ENCODE measurements at regions not wholly inside any gene's neighbourhood (a gene's known extent, or its start where the extent isn't known, plus 50 kb on each side); places are given as distances from the start of the nearest gene placed in this dataset.

DNA sequence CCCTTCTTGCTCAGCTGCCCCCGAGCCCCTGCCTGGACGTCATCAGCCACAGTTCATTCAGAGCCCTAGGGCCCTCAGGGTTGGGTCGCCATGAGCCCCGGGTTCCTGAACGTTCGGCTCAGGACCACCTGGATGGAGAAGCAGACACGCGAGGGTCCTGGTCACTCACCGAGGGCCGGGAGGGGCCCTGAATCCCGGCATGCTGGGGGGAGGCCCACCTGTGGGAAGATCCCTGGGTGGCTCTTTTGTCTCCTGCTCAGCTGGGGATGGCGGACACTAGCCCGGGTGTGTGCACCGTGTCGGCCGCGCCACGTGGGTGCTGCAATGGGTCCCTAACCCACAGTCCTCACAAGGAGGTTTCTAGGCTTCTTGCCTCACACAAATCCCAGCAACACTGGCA, 78.1 kb upstream of the TTC34 start:
- TF ChIP-seq, protein P1, sequence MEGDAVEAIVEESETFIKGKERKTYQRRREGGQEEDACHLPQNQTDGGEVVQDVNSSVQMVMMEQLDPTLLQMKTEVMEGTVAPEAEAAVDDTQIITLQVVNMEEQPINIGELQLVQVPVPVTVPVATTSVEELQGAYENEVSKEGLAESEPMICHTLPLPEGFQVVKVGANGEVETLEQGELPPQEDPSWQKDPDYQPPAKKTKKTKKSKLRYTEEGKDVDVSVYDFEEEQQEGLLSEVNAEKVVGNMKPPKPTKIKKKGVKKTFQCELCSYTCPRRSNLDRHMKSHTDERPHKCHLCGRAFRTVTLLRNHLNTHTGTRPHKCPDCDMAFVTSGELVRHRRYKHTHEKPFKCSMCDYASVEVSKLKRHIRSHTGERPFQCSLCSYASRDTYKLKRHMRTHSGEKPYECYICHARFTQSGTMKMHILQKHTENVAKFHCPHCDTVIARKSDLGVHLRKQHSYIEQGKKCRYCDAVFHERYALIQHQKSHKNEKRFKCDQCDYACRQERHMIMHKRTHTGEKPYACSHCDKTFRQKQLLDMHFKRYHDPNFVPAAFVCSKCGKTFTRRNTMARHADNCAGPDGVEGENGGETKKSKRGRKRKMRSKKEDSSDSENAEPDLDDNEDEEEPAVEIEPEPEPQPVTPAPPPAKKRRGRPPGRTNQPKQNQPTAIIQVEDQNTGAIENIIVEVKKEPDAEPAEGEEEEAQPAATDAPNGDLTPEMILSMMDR (IDR thresholded peaks at IDR 0.05) = no peak
- TF ChIP-seq POLR2A (IDR thresholded peaks at IDR 0.05) (no peak), POLR2AphosphoS5 (IDR thresholded peaks at IDR 0.05; ENCODE audit: insufficient read depth in 1 of 2, low read depth in 1 of 2) (no peak)
